Pancreas (tissue), 10 donors: ENCODE measurements at regions not wholly inside any gene's neighbourhood (a gene's known extent, or its start where the extent isn't known, plus 50 kb on each side); places are given as distances from the start of the nearest gene placed in this dataset.
"Not testable (repeated sequence)": the region's sequence is repeated elsewhere in the genome, so short reads cannot be mapped to it uniquely, and the experiment has no call there.

ENCODE experiments used
- ATAC-seq, 4 donors: fragments of 200-7000 bp; cut with Tn5 transposase; one replicate each; pipeline versions ENCODE4 v1.8.0 to v1.9.1; 2020; ENCODE audit warnings: mild to moderate bottlenecking in 4 of 4, moderate library complexity in 4 of 4
- DNase-seq, 6 donors: peaks; one replicate each; pipeline ENCODE4 v3.0.0-alpha.2; 2020
- FAIRE-seq: peaks from 2 replicates; lab custom pipeline; 2012; peaks lifted over from hg19 to GRCh38; lab: Jason Lieb, UNC
- H3K27ac ChIP-seq, 4 donors: fragments of 200-600 bp; sonication (generic); 1 replicate in 3 of 4; 2 replicates in 1 of 4; pipeline versions ENCODE4 v1.5.0 to v1.8.0; 2020
- H3K27me3 ChIP-seq, 4 donors: fragments of 200-600 bp; one replicate each; pipeline ENCODE4 v1.8.0; 2021
- H3K36me3 ChIP-seq, 3 donors: fragments of 200-600 bp; sonication (generic) in 1 of 3; one replicate each; pipeline versions ENCODE4 v1.5.0 to v1.8.0; 2020 to 2021
- H3K4me1 ChIP-seq, 3 donors: fragments of 200-600 bp; one replicate each; pipeline ENCODE4 v1.8.0; 2021
- H3K4me3 ChIP-seq, 4 donors: fragments of 200-600 bp; sonication (generic) in 2 of 4; one replicate each; pipeline versions ENCODE4 v1.5.0 to v1.8.0; 2020 to 2021
- H3K9me3 ChIP-seq, 4 donors: fragments of 200-600 bp; one replicate each; pipeline ENCODE4 v1.8.0; 2021
- CTCF ChIP-seq, 4 donors: fragments of 200-600 bp; sonication (generic) in 3 of 4; IDR thresholded peaks; one replicate each; pipeline versions ENCODE4 v1.5.0 to v1.8.0; 2021; ENCODE audit warnings: antibody characterized with exemption in 4 of 4
- WGBS, 2 donors: extraction: QIAGEN DNeasy Blood & Tissue Kit; methylation state at CpG; one replicate each; pipeline ENCODE4 v1.1.7; 2013; 5-methylcytosine and 5-hydroxymethylcytosine counted together
- intact Hi-C, 3 donors: fragments of 100-400 bp; cut with DNase I; formaldehyde crosslinking; loops; one replicate each; pipeline versions ENCODE4 v1.11.1 to v1.14.2; 2022
- donor health status: healthy with polysubstance abuse.
- donor health status: DM: no; HTN: no; CAD: no; lungs with moderate emphysema.
- donor health status: DM: no; HTN: no; CAD: no.
- donor health status: control.
- donor health status: control.
- donor health status: Bipolar disorder and iron deficiency.
- donor health status: DM: yes; HTN: yes; CAD: no.
- donor health status: DM: no; HTN: no; CAD: no.
- donor health status: DM: no; HTN: no; CAD: no.
- donor health status: DM: yes; HTN: yes; CAD: no.

- Histone ChIP-seq H3K36me3 (no peaks in the 10 kb centered on the region), H3K9me3 (no peaks in the 10 kb centered on the region), H3K4me3 (no peak overlapping the region), H3K27ac (no peak overlapping the region), H3K4me1 (no peaks in the 10 kb centered on the region), H3K27me3 (no peaks in the 10 kb centered on the region)
- ATAC-seq (no peak), DNase-seq (no peak), FAIRE-seq (no peak)
- TF ChIP-seq CTCF (IDR thresholded peaks at IDR 0.05), result no peak
- intact Hi-C loops, result no loop called here
- WGBS, 2 donors, result 61 to 78% methylated on average over 1 of the region's 1 CpG
Measured at GRCh38 chr2:62326735-62327134, 130.8 kb downstream of the B3GNT2 start.

GRCh38 chr2:62325398-62325797 lies 129.5 kb downstream of the B3GNT2 start:
- Histone ChIP-seq H3K27ac (no peak overlapping the region), H3K4me3 (no peak overlapping the region), H3K9me3 (no peaks in the 10 kb centered on the region), H3K36me3 (no peaks in the 10 kb centered on the region), H3K27me3 (no peaks in the 10 kb centered on the region), H3K4me1 (no peaks in the 10 kb centered on the region)
- whole genome bisulfite sequencing, 2 donors, result 89 to 95% methylated on average over 5 of the region's 5 CpGs
- intact Hi-C loops, result no loop called here
- ATAC-seq (no peak), FAIRE-seq (no peak), DNase-seq (no peak)
- no peak for TF ChIP-seq CTCF (IDR thresholded peaks at IDR 0.05)

- H3K4me1 ChIP-seq, result no peaks in the 10 kb centered on the region
- FAIRE-seq, result no peak
- H3K4me3 ChIP-seq, result no peak overlapping the region
- H3K27me3 ChIP-seq, result no peaks in the 10 kb centered on the region
- no peak for DNase-seq
- H3K9me3 ChIP-seq, result no peaks in the 10 kb centered on the region
- H3K36me3 ChIP-seq, result no peaks in the 10 kb centered on the region
- no peak for ATAC-seq
- intact Hi-C loops, result no loop called here
- TF ChIP-seq CTCF (IDR thresholded peaks at IDR 0.05), result no peak
- WGBS, 2 donors, result 67 to 73% methylated on average over 9 of the region's 9 CpGs
- no peak overlapping the region for H3K27ac ChIP-seq
Measured at GRCh38 chr2:62321380-62322289, 125.7 kb downstream of the B3GNT2 start.

- FAIRE-seq, result no peak
- H3K27me3 ChIP-seq, result no peaks in the 10 kb centered on the region
- no peak overlapping the region for H3K27ac ChIP-seq
- no peak for DNase-seq
- intact Hi-C loops, result no loop called here
- no peaks in the 10 kb centered on the region for H3K36me3 ChIP-seq
- ATAC-seq, result no peak
- no peaks in the 10 kb centered on the region for H3K9me3 ChIP-seq
- 91 to 92% methylated on average over 6 of the region's 6 CpGs for WGBS, 2 donors
- no peak for TF ChIP-seq CTCF (IDR thresholded peaks at IDR 0.05)
- H3K4me1 ChIP-seq, result no peaks in the 10 kb centered on the region
- no peak overlapping the region for H3K4me3 ChIP-seq
Measured at GRCh38 chr2:62320657-62321357, 124.9 kb downstream of the B3GNT2 start.

GRCh38 chr2:62320137-62320536 lies 124.2 kb downstream of the B3GNT2 start:
- H3K27ac ChIP-seq, H3K27me3 ChIP-seq, FAIRE-seq, H3K9me3 ChIP-seq, DNase-seq, intact Hi-C loops, H3K36me3 ChIP-seq, H3K4me1 ChIP-seq, ATAC-seq, H3K4me3 ChIP-seq: not testable (repeated sequence)
- 93 to 97% methylated on average over 2 of the region's 2 CpGs for WGBS, 2 donors
